ENCODE measurements at regions not wholly inside any gene's neighbourhood (a gene's known extent, or its start where the extent isn't known, plus 50 kb on each side); places are given as distances from the start of the nearest gene placed in this dataset.

GRCh38 chr9:13467157-13467556 is 187.7 kb upstream of the MPDZ start:
- TF ChIP-seq RBAK (tag by site-specific recombination; IDR thresholded peaks at IDR 0.05) (no peak), CTCF (tag by site-specific recombination; IDR thresholded peaks at IDR 0.05) (no peak), ZIC2 (tag by site-specific recombination; IDR thresholded peaks at IDR 0.05) (no peak), ZNF76 (tag by site-specific recombination; IDR thresholded peaks at IDR 0.05; ENCODE audit: borderline replicate concordance, low read depth) (no peak), ZNF19 (tag by site-specific recombination; IDR thresholded peaks at IDR 0.05; ENCODE audit: low read depth) (no peak), ZNF274 (IDR thresholded peaks at IDR 0.05; ENCODE audit: low read length) (no peak), ZNF274 (tag by site-specific recombination; IDR thresholded peaks at IDR 0.05; ENCODE audit: borderline replicate concordance) (no peak), ZNF398 (tag by site-specific recombination; IDR thresholded peaks at IDR 0.05) (no peak), GLIS2 (tag by site-specific recombination; IDR thresholded peaks at IDR 0.05) (no peak), ZNF292 (tag by site-specific recombination; IDR thresholded peaks at IDR 0.05; ENCODE audit: borderline replicate concordance, low read depth) (no peak), ZNF10 (tag by site-specific recombination; IDR thresholded peaks at IDR 0.05) (no peak), ZNF510 (tag by site-specific recombination; IDR thresholded peaks at IDR 0.05; ENCODE audit: insufficient replicate concordance) (no peak), ZNF645 (tag by site-specific recombination; IDR thresholded peaks at IDR 0.05) (no peak)

All from HEK293 (cell line).